ENCODE measurements at regions not wholly inside any gene's neighbourhood (a gene's known extent, or its start where the extent isn't known, plus 50 kb on each side); places are given as distances from the start of the nearest gene placed in this dataset.

DNA sequence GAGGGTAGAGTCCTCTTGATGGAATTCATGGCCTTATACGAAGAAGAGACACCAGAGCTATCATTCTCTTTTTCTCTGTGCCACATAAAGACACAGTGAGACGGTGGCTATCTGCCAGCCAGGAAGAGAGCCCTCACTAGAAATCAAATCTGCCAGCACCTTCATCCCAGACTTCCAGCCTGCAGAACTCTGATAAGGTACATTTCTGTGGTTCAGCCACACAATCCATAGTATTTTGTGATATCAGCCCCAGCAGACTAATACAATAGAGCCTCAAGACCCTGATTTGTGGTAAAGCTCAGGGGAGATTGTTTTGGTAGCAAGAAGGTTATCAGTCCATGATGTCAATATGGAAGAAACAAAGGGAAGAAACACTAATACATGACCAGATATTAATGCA, 1213.2 kb downstream of the NLGN4X start:
- TF ChIP-seq, protein P1, sequence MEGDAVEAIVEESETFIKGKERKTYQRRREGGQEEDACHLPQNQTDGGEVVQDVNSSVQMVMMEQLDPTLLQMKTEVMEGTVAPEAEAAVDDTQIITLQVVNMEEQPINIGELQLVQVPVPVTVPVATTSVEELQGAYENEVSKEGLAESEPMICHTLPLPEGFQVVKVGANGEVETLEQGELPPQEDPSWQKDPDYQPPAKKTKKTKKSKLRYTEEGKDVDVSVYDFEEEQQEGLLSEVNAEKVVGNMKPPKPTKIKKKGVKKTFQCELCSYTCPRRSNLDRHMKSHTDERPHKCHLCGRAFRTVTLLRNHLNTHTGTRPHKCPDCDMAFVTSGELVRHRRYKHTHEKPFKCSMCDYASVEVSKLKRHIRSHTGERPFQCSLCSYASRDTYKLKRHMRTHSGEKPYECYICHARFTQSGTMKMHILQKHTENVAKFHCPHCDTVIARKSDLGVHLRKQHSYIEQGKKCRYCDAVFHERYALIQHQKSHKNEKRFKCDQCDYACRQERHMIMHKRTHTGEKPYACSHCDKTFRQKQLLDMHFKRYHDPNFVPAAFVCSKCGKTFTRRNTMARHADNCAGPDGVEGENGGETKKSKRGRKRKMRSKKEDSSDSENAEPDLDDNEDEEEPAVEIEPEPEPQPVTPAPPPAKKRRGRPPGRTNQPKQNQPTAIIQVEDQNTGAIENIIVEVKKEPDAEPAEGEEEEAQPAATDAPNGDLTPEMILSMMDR (IDR thresholded peaks at IDR 0.05; ENCODE audit: low read depth, low read length, missing control alignments), result no peak
- no peak overlapping the region for H3K4me3 ChIP-seq (ENCODE audit: low read depth, low read length)
- DNase-seq (ENCODE audit: low read depth), result no peak

GRCh38 chrX:4994855-4995254, 1233.8 kb downstream of the NLGN4X start:
- no peak for DNase-seq (ENCODE audit: low read depth)
- H3K4me3 ChIP-seq (ENCODE audit: low read depth, low read length), result no peak overlapping the region
- TF ChIP-seq, protein P1 (IDR thresholded peaks at IDR 0.05; ENCODE audit: low read depth, low read length, missing control alignments), result no peak

GRCh38 chrX:4978613-4979012, 1250.1 kb downstream of the NLGN4X start:
- TF ChIP-seq, protein P1 (IDR thresholded peaks at IDR 0.05; ENCODE audit: low read depth, low read length, missing control alignments), result no peak
- no peak for DNase-seq (ENCODE audit: low read depth)
- H3K4me3 ChIP-seq (ENCODE audit: low read depth, low read length), result no peak overlapping the region

GRCh38 chrX:4971646-4972045, 1257.0 kb downstream of the NLGN4X start:
- DNase-seq (ENCODE audit: low read depth), result no peak
- TF ChIP-seq, protein P1 (IDR thresholded peaks at IDR 0.05; ENCODE audit: low read depth, low read length, missing control alignments), result no peak
- no peak overlapping the region for H3K4me3 ChIP-seq (ENCODE audit: low read depth, low read length)

DNA sequence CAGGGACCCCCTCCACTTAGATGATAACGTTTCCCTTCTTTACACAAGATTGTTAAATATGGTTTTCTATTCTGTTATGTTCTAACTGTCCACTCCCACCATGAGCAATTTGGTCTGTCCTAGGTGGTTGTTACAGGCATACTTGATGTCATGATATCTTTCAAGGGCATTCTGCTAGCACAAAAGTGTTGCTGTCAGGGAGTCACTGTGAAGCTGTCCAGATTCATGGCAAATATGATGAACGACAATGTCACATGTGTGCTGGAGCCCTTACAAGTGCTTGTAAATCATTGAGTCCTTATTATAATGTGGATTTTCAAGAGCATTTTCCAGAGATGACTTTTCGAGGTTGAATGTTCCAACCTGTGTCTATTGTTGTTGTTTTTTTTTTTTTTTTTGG, 1250.7 kb upstream of the PRKX start:
- TF ChIP-seq, protein P1 (IDR thresholded peaks at IDR 0.05; ENCODE audit: low read depth, low read length, missing control alignments), result no peak

GRCh38 chrX:4963432-4963831, 1250.0 kb upstream of the PRKX start:
- TF ChIP-seq, protein P1 (IDR thresholded peaks at IDR 0.05; ENCODE audit: low read depth, low read length, missing control alignments), result no peak
- no peak overlapping the region for H3K4me3 ChIP-seq (ENCODE audit: low read depth, low read length)
- DNase-seq (ENCODE audit: low read depth), result no peak

More for the DNA sequence above, 1250.7 kb upstream of the PRKX start:
- no peak for DNase-seq (ENCODE audit: low read depth)
- H3K4me3 ChIP-seq (ENCODE audit: low read depth, low read length), result no peak overlapping the region

DNA sequence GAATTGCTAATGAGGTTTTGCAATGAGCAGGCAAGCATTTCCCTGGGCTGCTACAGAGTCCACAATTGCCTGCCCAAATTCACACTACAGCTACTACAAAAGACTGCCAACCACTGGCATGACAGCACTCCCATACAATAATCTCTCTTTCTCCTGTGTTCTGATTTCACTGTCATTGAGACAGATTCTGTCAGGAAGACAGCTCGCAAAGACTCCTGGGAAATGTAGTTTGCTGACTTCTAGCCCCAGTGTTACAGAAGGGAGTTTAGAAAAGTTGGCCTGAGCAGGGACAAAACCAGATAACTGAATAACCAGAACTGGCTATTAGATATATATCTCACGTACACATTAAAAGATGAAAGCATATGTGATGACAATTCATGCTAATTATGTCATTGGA, 1231.3 kb upstream of the PRKX start:
- DNase-seq (ENCODE audit: low read depth), result no peak
- TF ChIP-seq, protein P1 (IDR thresholded peaks at IDR 0.05; ENCODE audit: low read depth, low read length, missing control alignments), result no peak
- no peak overlapping the region for H3K4me3 ChIP-seq (ENCODE audit: low read depth, low read length)

All from GM12864 (cell line).